AG04450 (cell line): ENCODE measurements at regions not wholly inside any gene's neighbourhood (a gene's known extent, or its start where the extent isn't known, plus 50 kb on each side); places are given as distances from the start of the nearest gene placed in this dataset.

Experiments
- CTCF ChIA-PET: fragments of 300-600, 350-600 bp; formaldehyde crosslinking; extraction: SDS; loops from one replicate; lab custom pipeline; 2022; ENCODE audit warnings: antibody characterized with exemption, inconsistent platforms; lab: Charles Lee
- POLR2A ChIA-PET: fragments of 350-600 bp; formaldehyde crosslinking; extraction: SDS; loops from one replicate; lab custom pipeline; 2021; ENCODE audit warnings: antibody characterized with exemption, inconsistent platforms; lab: Yijun Ruan, JAX
- DNase-seq: peaks from one replicate; pipeline ENCODE4 v3.0.0-alpha.2; 2011; ENCODE audit warnings: low read depth, low spot score
- H3K27ac ChIP-seq: one replicate; pipeline ENCODE4 v1.5.1; 2012; ENCODE audit warnings: low read depth, low read length, control low read depth
- H3K27me3 ChIP-seq: one replicate; pipeline ENCODE4 v1.6.0; 2012; ENCODE audit warnings: low read length; ENCODE audit not compliant: control insufficient read depth, insufficient read depth
- H3K4me3 ChIP-seq: 2 replicates; pipeline ENCODE4 v1.5.1; 2011; ENCODE audit warnings: mild to moderate bottlenecking, low read depth, low read length, control low read depth
- H3K9me3 ChIP-seq: 2 replicates; pipeline ENCODE4 v1.5.1; 2012; ENCODE audit warnings: low read length; ENCODE audit not compliant: control insufficient read depth, insufficient read depth
- CTCF ChIP-seq: IDR thresholded peaks from 2 replicates; pipeline ENCODE4 v1.5.1; 2011; ENCODE audit warnings: low read depth, low read length, control low read depth, inconsistent platforms

GRCh38 chr10:6365384-6365783 lies 162.7 kb downstream of the PFKFB3 start:
- DNase-seq = no peak
- Histone ChIP-seq H3K27ac (no peak overlapping the region), H3K4me3 (no peak overlapping the region), H3K27me3 (peaks cover 6% of the 10 kb centered on the region), H3K9me3 (no peaks in the 10 kb centered on the region)
- ChIA-PET CTCF (no interaction called here), POLR2A (interaction anchor here (1.4 kb wide), 1 partner anchor 17 kb away, joined by 3 read pairs; no protein-coding TSS in a partner anchor)
- no peak for TF ChIP-seq CTCF
